Epithelial cell of esophagus (primary cell): ENCODE measurements at regions not wholly inside any gene's neighbourhood (a gene's known extent, or its start where the extent isn't known, plus 50 kb on each side); places are given as distances from the start of the nearest gene placed in this dataset.
A peak's percentile ranks its signal among the peaks of the same experiment; 100 is the strongest.

ENCODE experiments used
- DNase-seq: peaks from one replicate; pipeline ENCODE4 v3.0.0; 2010; ENCODE audit warnings: low read depth
- H3K4me3 ChIP-seq: 2 replicates; pipeline ENCODE4 v1.5.1; 2011; ENCODE audit warnings: mild to moderate bottlenecking, low read length, control low read depth
- TF ChIP-seq, protein P1 (sequence below): IDR thresholded peaks from 2 replicates; pipeline ENCODE4 v1.5.1; 2011; ENCODE audit warnings: low read depth, mild to moderate bottlenecking, low read length, control low read depth, inconsistent platforms; ENCODE audit not compliant: insufficient read depth; ENCODE audit errors: missing control alignments

DNA sequence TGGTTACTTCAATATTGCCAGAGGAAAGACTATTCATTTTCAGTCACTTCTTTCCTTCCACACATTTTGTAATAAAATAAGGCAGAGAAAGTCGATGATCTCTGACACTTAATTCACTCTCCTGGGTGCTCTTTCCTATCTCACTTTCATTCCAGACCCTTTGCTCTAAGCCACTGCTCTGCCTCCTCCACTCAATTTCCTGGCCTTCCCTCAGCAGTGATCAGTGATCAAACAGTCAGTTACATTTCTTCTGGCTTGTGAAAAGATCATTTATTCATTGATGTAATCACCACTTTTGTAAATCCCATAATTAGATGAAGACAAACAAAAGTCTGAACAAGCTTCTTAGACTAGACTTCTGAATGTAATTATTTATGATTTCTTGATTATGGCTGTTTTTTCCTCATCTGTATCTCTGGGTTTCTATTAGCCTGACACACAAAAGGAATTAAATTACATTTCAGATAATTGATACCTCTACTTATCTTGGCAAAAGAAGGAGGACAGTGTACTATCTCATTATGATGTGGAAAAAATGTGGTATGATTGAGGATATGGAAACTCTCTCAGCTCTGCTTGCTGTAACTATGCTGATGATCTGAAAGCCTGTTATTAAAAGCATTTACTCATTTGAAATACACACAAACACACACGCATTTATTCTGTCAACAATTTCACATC lies 1102.3 kb downstream of the GRM8 start:
- H3K4me3 ChIP-seq = no peak overlapping the region
- DNase-seq = no peak
- TF ChIP-seq, protein P1, sequence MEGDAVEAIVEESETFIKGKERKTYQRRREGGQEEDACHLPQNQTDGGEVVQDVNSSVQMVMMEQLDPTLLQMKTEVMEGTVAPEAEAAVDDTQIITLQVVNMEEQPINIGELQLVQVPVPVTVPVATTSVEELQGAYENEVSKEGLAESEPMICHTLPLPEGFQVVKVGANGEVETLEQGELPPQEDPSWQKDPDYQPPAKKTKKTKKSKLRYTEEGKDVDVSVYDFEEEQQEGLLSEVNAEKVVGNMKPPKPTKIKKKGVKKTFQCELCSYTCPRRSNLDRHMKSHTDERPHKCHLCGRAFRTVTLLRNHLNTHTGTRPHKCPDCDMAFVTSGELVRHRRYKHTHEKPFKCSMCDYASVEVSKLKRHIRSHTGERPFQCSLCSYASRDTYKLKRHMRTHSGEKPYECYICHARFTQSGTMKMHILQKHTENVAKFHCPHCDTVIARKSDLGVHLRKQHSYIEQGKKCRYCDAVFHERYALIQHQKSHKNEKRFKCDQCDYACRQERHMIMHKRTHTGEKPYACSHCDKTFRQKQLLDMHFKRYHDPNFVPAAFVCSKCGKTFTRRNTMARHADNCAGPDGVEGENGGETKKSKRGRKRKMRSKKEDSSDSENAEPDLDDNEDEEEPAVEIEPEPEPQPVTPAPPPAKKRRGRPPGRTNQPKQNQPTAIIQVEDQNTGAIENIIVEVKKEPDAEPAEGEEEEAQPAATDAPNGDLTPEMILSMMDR = no peak

DNA sequence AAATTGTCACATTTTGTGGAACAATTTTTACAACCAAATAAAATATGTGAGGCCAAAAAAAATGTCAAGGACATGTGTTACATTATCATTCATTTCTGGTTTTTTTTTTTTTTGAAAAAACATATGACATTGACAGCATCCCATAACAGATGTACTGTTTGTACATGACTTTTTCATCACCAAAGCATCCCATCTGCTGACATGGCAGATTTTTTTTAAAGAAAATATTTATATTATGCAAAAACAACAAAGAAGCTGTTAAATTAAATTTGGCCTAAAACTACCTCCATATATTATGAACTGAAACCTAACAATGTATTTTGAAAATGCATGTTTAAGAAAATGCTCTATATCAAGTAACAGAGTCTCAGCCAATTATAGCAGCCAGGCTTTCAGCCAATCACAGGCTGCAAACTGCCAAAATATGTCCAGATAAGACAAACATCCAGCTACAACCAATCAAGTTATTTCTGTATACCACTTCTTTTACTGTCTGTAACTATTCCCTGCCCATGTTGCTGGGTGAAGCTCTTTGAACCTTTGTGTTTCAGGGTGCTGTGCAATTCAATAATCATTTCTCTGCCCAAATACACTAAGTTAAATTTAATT lies 1111.8 kb downstream of the GRM8 start:
- no peak for DNase-seq
- TF ChIP-seq, protein P1 = no peak
- H3K4me3 ChIP-seq = no peak overlapping the region

GRCh38 chr7:126119981-126120380 lies 1132.8 kb downstream of the GRM8 start:
- DNase-seq = no peak
- TF ChIP-seq, protein P1 = no peak
- no peak overlapping the region for H3K4me3 ChIP-seq

DNA sequence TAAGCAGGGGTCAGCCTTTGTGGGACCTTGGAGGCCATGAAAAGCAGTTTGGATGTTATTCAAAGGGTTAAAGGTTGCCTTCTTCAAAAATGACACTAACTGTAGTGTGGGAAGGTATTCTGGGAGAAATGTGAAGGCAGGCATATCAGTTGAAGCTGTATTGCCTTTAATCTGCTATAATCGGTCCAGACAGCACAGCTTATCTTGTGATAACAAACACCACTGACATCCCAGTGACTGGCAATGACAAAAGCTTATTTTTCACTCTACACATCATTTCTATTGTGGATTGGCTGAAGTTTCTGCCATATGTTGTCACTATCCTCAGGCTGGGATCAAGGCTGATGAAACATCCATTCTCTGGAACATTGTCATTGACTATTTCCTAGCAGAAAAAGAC lies 1149.2 kb downstream of the GRM8 start:
- no peak for DNase-seq
- no peak overlapping the region for H3K4me3 ChIP-seq
- TF ChIP-seq, protein P1 = no peak

- TF ChIP-seq, protein P1 = no peak
- H3K4me3 ChIP-seq = no peak overlapping the region
- no peak for DNase-seq
These were observed 1153.4 kb upstream of the POT1 start for GRCh38 chr7:126083014-126083413.

DNA sequence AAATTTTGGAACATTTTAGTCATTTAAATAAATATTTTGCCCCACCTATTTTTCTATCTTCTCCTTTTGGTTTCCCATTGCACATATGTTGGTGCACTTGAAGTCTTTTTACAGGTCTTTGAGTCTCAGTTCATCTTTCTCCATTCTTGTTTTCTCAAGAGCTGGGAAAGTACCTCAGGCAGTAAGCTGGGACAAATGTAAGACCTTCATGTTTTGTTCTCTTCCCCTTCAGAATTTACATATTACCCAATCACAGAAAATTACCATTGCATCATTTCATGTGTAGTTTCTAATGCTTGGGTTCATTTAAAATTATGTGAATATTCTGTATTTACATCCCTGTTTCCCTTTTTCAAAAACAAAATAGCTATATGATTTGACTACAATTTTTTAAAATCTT lies 1150.0 kb upstream of the POT1 start:
- no peak overlapping the region for H3K4me3 ChIP-seq
- TF ChIP-seq, protein P1 = no peak
- peak; percentile 2 for DNase-seq

GRCh38 chr7:126079151-126079550 lies 1149.5 kb upstream of the POT1 start:
- no peak overlapping the region for H3K4me3 ChIP-seq
- DNase-seq = no peak

More at GRCh38 chr7:126079151-126079550, 1149.5 kb upstream of the POT1 start:
- TF ChIP-seq, protein P1 = no peak
